ENCODE measurements at regions not wholly inside any gene's neighbourhood (a gene's known extent, or its start where the extent isn't known, plus 50 kb on each side); places are given as distances from the start of the nearest gene placed in this dataset.

DNA sequence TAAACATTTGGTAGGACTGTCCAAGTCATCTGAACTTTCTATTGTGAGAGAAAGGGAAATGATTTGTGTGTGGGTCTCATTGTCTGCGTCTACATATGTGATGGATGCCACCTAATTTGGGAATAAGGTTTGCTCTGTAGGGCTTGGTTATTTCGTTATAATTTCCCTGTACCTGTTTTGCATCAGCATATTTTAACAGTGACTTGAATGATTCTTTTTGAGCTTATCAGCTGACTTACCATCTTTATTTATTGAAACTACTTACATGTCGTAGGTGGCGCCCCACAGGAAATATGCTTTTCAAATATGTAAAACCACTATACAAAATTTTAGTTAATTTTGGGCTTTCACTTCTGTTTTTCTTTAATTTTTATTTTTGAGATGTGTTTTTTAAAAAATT is 56.5 kb upstream of the BCAT1 start:
- DNase-seq = no peak

GRCh38 chr12:25004447-25004846 is 55.5 kb upstream of the BCAT1 start:
- no peak for DNase-seq

DNA sequence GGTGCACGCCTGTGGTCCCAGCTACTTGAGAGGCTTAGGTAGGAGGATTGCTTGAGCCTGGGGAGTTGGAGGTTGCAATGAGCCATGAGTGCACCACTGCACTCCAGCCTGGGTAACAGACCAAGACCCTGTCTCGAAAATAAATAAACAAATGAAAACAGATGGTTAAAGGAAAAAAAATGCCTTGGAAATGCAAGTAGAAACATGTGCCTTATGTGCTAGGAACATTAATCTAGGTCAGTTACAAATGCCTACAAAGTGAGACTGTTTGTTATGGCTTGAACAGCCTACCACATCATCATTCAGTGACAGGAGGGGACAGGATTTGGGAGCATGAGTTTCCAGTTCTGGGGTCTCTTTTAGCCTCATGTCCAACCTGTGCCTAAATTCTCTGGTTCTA is 52.4 kb upstream of the BCAT1 start:
- DNase-seq = no peak
